GM18907 (cell line): ENCODE measurements at regions not wholly inside any gene's neighbourhood (a gene's known extent, or its start where the extent isn't known, plus 50 kb on each side); places are given as distances from the start of the nearest gene placed in this dataset.

Source experiments
- ATAC-seq: cut with Tn5 transposase; IDR thresholded peaks from one replicate; pipeline ENCODE4 v1.9.1; 2021; ENCODE audit warnings: mild to moderate bottlenecking, moderate library complexity; ENCODE audit not compliant: unreplicated experiment

DNA sequence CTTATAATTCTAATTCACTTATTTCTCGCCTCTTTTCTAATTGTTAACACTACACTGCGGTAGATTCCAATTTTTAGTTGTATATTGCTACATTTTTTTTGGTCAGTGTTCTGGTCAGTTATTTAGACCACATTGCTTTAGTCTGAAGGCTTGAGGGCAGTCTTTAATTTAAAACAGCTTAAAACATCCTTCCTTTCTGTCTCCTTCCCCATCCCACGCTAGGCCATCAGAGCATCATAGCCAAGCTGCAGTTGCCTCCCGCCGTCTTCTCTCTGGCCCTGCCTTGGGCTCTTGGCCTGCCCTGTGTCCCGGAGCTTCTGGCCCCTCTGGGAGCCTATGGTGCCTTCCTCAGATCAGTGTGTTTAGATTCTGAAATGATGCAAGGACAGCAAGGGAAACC lies 52.6 kb upstream of the GLI2 start:
- ATAC-seq = no peak

DNA sequence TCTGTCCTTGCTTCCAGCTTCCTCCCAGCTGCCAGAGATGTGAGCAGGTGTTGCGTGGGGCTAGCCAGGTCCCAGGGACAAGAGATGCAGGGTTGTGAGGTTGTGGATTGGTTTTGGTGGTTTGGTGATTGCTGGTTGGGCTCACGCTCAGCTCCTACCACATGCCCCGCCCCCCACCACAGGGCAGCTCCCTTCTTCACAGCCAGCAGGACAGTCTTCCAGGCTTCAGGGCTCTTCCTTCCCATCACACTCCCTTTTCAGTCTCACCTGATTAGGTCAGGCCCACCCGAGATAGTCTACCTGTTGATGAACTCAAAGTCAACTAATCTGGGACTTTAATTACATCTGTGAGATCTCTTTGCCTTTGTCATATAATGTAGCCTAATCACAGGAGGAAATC lies 52.0 kb upstream of the GLI2 start:
- no peak for ATAC-seq

DNA sequence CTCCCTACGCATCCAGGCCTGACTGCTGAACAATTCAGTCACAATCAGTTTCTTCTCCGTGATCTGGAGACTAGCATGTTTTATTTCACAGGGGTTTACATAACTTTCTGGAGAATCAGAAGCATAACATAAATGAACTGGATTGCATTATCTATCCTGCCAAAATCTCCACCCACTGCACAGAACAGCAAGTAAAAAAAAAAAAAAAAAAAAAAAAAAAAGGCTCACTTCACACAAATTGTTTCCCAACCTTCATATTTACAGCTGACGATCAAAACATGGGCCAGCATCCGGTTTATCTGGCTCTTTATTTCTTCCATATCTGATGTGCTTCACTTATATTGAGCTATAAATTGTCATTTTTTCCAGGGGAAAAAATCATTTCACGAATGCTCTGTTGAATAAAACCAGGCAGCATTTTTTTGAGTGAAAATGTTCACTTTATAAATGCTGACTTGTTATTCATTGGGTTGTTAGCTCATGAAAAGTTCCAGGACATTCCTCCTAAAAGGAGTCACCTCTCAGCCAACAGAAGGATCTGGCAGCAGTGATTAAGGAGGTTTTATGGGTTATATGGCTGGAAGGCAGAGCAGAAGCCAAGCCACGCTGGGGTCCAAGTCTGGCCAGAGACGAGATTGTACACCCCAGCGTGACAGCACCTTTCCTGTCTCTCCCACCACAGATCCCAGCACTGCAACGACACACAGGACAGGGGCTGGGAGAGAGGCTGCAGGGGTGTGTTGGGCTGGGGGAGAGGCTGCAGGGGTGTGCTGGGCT lies 51.2 kb upstream of the GLI2 start:
- ATAC-seq = no peak

DNA sequence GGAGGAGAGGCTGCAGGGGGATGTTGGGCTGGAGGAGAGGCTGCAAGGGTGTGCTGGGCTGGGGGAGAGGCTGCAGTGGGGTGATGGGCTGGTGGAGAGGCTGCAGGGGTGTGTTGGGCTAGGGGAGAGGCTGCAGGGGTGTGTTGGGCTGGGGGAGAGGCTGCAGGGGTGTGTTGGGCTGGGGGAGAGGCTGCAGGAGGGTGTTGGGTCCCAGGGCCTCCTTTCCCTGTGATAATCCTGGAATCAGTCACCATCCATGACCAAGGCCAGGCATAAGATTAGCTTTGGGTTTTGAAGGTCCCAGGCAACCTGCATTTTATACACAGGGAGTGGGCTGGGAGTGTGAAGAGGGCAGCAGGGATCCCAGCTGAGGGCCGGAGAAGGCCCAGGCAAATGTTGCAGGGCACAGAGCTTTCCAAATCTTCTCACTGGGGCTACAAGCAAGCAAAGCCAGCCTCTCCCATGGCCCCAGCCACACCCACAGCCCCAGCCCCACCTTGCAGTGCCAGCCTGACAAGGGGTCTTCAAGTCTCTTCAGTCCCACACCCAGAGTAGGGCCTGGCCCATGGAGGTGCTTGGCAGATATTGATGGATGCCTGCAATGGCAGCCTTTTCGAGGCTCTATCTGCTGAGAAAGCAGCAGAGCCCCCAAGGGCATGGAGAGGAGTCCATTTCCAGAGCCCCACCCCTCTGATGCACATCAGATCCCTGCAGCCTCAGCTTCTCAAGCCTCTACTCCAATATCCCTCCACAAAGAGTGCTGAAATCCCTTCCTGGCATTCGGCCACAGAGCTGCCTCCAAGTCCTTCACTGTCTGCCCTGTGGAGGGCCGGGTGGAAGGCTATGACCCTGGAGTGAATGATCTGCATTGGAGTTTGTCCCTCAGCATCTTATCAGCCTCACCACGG lies 50.3 kb upstream of the GLI2 start:
- ATAC-seq = no peak
